ENCODE measurements at regions not wholly inside any gene's neighbourhood (a gene's known extent, or its start where the extent isn't known, plus 50 kb on each side); places are given as distances from the start of the nearest gene placed in this dataset.

DNA sequence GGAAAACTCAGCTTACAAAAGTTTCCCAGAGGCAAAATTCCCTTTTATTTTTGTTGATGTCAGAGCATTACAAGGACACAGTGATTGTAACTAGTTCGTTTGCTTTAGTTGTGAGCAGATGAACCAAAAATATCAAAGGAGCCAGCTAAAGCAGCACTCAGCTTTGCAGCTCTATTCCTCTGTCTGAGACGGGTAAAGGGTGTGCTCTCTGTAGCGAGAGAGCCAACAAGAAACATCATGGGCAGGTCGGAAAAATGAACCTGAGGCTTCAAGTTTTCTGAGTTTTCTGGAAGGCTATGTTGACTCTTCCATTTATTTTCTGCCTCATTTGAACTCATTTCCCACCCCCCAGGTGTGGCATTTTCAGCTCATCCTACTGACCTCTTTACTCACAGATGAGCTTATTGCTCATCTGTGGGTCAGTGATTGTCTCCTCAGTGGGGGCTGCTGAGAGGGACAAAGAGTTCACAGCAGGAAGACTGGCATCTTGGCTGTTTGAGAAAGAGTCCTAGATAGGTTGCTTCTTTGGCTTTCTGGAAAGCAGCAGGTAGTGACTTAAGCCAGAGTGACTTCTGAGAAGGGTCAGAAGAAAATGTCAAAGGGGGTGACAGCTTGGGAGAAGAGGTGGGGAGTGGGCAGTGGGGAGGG is 66.6 kb upstream of the EPC2 start:
- DNase-seq (ENCODE audit: low read depth, low spot score) = no peak
- no peak for FAIRE-seq
- Histone ChIP-seq H3K4me1 (ENCODE audit: control insufficient read depth, extremely low read depth, insufficient read depth, low read length) (no peaks in the 10 kb centered on the region), H3K79me2 (ENCODE audit: control insufficient read depth, insufficient read depth, low read length) (no peaks in the 10 kb centered on the region), H3K4me3 (replicated peaks in 1 of 3; ENCODE audit: insufficient read depth in 1 of 3, low read depth in 1 of 3, low read length in 3 of 3) (no peak overlapping the region), H4K20me1 (replicated peaks; ENCODE audit: control insufficient read depth, extremely low read depth, insufficient read depth, low read length) (no peaks in the 10 kb centered on the region), H3K9me1 (replicated peaks; ENCODE audit: control insufficient read depth, extremely low read depth, insufficient read depth, low read length) (no peaks in the 10 kb centered on the region), H3K27me3 (ENCODE audit: control insufficient read depth in 2 of 2, insufficient read depth in 2 of 2, low read length in 2 of 2) (peaks cover 0 to 2% of the 10 kb centered on the region in 2 experiments), H3K36me3 (ENCODE audit: control insufficient read depth in 2 of 2, extremely low read depth in 1 of 2, insufficient read depth in 2 of 2, low read length in 2 of 2) (no peaks in the 10 kb centered on the region), H3K4me2 (ENCODE audit: insufficient read depth, low read length) (no peak overlapping the region), H2AFZ (ENCODE audit: low read depth, low read length) (no peak overlapping the region), H3K27ac (ENCODE audit: insufficient read depth, low read depth, low read length) (no peak overlapping the region), H3K9ac (replicated peaks; ENCODE audit: extremely low read depth, insufficient read depth, low read length) (no peak overlapping the region), H3K9me3 (replicated peaks; ENCODE audit: control insufficient read depth, insufficient read depth, low read length) (no peaks in the 10 kb centered on the region)
- intact Hi-C loops (cut with micrococcal nuclease) = no loop called here
- TF ChIP-seq POLR2AphosphoS5 (IDR thresholded peaks at IDR 0.05; ENCODE audit: insufficient read depth, low read depth, low read length) = no peak
- no peak for TF ChIP-seq FOS (IDR thresholded peaks at IDR 0.05; ENCODE audit: borderline replicate concordance, insufficient read depth, low read length)
- TF ChIP-seq MYC (IDR thresholded peaks at IDR 0.05; ENCODE audit: low read depth, low read length) = no peak
- no peak for TF ChIP-seq POLR2A (IDR thresholded peaks at IDR 0.05; ENCODE audit: low read depth, low read length)
- no peak for TF ChIP-seq JUN (IDR thresholded peaks at IDR 0.05; ENCODE audit: borderline replicate concordance, insufficient read depth, insufficient read length, low read depth)
- TF ChIP-seq MAX (IDR thresholded peaks at IDR 0.05; ENCODE audit: insufficient read depth, insufficient read length) = no peak
- TF ChIP-seq, protein P1, sequence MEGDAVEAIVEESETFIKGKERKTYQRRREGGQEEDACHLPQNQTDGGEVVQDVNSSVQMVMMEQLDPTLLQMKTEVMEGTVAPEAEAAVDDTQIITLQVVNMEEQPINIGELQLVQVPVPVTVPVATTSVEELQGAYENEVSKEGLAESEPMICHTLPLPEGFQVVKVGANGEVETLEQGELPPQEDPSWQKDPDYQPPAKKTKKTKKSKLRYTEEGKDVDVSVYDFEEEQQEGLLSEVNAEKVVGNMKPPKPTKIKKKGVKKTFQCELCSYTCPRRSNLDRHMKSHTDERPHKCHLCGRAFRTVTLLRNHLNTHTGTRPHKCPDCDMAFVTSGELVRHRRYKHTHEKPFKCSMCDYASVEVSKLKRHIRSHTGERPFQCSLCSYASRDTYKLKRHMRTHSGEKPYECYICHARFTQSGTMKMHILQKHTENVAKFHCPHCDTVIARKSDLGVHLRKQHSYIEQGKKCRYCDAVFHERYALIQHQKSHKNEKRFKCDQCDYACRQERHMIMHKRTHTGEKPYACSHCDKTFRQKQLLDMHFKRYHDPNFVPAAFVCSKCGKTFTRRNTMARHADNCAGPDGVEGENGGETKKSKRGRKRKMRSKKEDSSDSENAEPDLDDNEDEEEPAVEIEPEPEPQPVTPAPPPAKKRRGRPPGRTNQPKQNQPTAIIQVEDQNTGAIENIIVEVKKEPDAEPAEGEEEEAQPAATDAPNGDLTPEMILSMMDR (IDR thresholded peaks at IDR 0.05; ENCODE audit: extremely low read depth in 1 of 2, insufficient read depth in 1 of 2, low read depth in 1 of 2, low read length in 2 of 2) = no peak
- no peak for TF ChIP-seq EZH2 (IDR thresholded peaks at IDR 0.05; ENCODE audit: borderline replicate concordance, low read depth, low read length, severe bottlenecking)
- no peak for TF ChIP-seq GATA2 (IDR thresholded peaks at IDR 0.05; ENCODE audit: insufficient read depth, insufficient read length, low read depth, low read length)
- dilution Hi-C loops (cut with MboI; ENCODE audit: extremely low pct_ligation_motif_present, low sequenced_read_pairs) = no loop called here
- BruUV-seq (replicated peaks) = no TSS peak
- ChIA-PET CTCF (interaction anchor here (1.1 kb wide), 1 partner anchor 69 kb away, joined by 3 read pairs; no protein-coding TSS in a partner anchor), POLR2A (no interaction called here)
